Psoas muscle (tissue), 7 donors: ENCODE measurements at regions not wholly inside any gene's neighbourhood (a gene's known extent, or its start where the extent isn't known, plus 50 kb on each side); places are given as distances from the start of the nearest gene placed in this dataset.

ENCODE experiments used
- ATAC-seq, 4 donors: fragments of 200-7000 bp; cut with Tn5 transposase; one replicate each; pipeline ENCODE4 v1.9.1; 2020; ENCODE audit warnings: moderate library complexity in 3 of 4, mild to moderate bottlenecking in 2 of 4
- DNase-seq, 2 donors: peaks; one replicate each; pipeline ENCODE4 v3.0.0-alpha.2; 2020
- H3K27ac ChIP-seq: fragments of 200-600 bp; one replicate; pipeline ENCODE4 v1.8.0; 2022
- H3K27me3 ChIP-seq, 3 donors: fragments of 200-600 bp in 1 of 3; one replicate each; pipeline versions ENCODE4 v1.6.1 to v1.8.0; 2013 to 2022; ENCODE audit warnings: low read length in 2 of 3, mild to moderate bottlenecking in 2 of 3, moderate library complexity in 1 of 3; ENCODE audit not compliant: insufficient read depth in 3 of 3
- H3K36me3 ChIP-seq, 2 donors: fragments of 200-600 bp in 1 of 2; one replicate each; pipeline versions ENCODE4 v1.6.1 to v1.8.0; 2013 to 2022; ENCODE audit warnings: low read depth in 1 of 2, mild to moderate bottlenecking in 1 of 2, moderate library complexity in 1 of 2; ENCODE audit not compliant: insufficient read depth in 1 of 2
- H3K4me1 ChIP-seq: fragments of 200-600 bp; one replicate; pipeline ENCODE4 v1.8.0; 2022
- H3K4me3 ChIP-seq: fragments of 200-600 bp; one replicate; pipeline ENCODE4 v1.8.0; 2022; ENCODE audit warnings: mild to moderate bottlenecking
- H3K9me3 ChIP-seq: fragments of 200-600 bp; one replicate; pipeline ENCODE4 v1.8.0; 2022
- WGBS, 3 donors: extraction: QIAGEN DNeasy Blood & Tissue Kit; methylation state at CpG; one replicate each; pipeline versions ENCODE4 v1.1.6 to v1.1.7; 2013; 5-methylcytosine and 5-hydroxymethylcytosine counted together
- intact Hi-C, 2 donors: fragments of 100-400 bp; cut with DNase I; formaldehyde crosslinking; loops; one replicate each; pipeline versions ENCODE4 v1.11.0 to v1.14.2; 2022
- TF ChIP-seq, protein P1 (sequence below): fragments of 200-600 bp; IDR thresholded peaks from one replicate; pipeline ENCODE4 v1.8.0; 2022; ENCODE audit warnings: antibody characterized with exemption
- donor health status: healthy with polysubstance abuse.
- donor health status: DM: no; HTN: no; CAD: no; lungs with moderate emphysema.
- donor health status: Bipolar disorder and iron deficiency.
- donor health status: healthy.
- donor health status: DM: yes; HTN: yes; CAD: no.
- donor health status: DM: no; HTN: no; CAD: no.
- donor health status: DM: yes; HTN: yes; CAD: no.

DNA sequence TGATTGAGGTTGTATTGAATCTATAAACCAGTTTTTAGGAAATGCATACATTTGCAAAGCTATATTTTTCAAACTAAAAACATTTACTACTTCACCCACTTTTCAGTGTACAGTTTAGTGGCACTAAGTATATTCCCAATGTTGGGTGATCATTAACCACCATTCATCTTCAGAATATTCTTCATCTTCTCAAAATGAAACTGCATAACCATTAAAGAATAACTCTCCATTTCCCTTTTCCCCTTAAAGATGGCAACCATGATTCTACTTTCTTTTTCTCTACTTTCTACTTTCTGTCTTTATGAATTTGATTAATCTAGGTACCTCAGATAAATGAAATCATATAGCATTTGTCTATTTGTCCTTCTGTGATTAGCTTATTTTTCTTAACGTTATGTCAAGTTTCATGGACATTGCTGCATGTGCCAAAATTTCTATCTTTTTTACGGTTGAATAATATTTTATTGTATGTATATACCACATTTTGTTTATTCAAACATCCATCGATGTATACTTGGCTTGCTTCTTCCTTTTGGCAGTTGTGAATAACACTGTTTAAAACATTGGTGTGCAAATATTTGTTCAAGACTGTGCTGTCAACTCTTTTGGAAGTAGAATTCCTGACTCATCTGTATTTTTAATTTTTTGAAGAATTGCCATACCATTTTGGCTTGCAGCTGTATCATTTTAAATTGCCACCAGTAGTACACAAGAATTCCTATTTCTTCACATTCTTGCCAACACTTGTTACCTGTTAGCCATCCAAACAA is 104.9 kb downstream of the RPRM start:
- 89 to 90% (median 90%) methylated on average over 3 of the region's 3 CpGs for WGBS, 3 donors
- TF ChIP-seq, protein P1, sequence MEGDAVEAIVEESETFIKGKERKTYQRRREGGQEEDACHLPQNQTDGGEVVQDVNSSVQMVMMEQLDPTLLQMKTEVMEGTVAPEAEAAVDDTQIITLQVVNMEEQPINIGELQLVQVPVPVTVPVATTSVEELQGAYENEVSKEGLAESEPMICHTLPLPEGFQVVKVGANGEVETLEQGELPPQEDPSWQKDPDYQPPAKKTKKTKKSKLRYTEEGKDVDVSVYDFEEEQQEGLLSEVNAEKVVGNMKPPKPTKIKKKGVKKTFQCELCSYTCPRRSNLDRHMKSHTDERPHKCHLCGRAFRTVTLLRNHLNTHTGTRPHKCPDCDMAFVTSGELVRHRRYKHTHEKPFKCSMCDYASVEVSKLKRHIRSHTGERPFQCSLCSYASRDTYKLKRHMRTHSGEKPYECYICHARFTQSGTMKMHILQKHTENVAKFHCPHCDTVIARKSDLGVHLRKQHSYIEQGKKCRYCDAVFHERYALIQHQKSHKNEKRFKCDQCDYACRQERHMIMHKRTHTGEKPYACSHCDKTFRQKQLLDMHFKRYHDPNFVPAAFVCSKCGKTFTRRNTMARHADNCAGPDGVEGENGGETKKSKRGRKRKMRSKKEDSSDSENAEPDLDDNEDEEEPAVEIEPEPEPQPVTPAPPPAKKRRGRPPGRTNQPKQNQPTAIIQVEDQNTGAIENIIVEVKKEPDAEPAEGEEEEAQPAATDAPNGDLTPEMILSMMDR, result no peak

DNA sequence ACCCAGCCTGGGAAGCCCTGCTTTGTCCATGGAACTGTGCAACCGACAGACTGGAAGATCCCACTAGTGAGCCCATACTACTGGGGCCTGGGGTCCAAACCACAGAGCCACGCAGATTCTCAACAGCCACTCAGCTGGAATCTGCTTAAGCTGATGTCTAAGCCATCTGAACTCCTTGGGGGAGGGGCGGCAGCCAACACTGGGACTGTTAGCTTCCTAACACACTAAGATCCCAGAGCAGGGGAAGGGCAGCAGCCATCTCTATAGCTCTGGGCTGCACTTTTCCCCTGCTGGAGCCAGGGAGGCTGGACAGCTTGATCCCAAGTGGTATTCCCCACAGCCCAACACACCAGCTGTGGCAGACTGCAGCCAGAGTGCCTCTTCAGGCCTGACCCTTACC is 118.3 kb downstream of the RPRM start:
- H3K4me3 ChIP-seq, result no peak overlapping the region
- H3K27ac ChIP-seq, result no peak overlapping the region
- no peak for DNase-seq
- no peaks in the 10 kb centered on the region for H3K4me1 ChIP-seq
- no peaks in the 10 kb centered on the region for H3K9me3 ChIP-seq
- no peaks in the 10 kb centered on the region for H3K36me3 ChIP-seq
- no peaks in the 10 kb centered on the region for H3K27me3 ChIP-seq
- intact Hi-C loops, result no loop called here
- TF ChIP-seq, protein P1, result no peak
- no peak for ATAC-seq
- 74 to 85% (median 75%) methylated on average over 3 of the region's 3 CpGs for WGBS, 3 donors

More for the DNA sequence above, 104.9 kb downstream of the RPRM start:
- Histone ChIP-seq H3K4me3 (no peak overlapping the region), H3K27ac (no peak overlapping the region), H3K4me1 (no peaks in the 10 kb centered on the region), H3K36me3 (no peaks in the 10 kb centered on the region), H3K27me3 (no peaks in the 10 kb centered on the region), H3K9me3 (no peaks in the 10 kb centered on the region)
- intact Hi-C loops, result loop anchor here in 1 of 2 donors (5.0 kb wide), 1 partner anchor 1006 kb away; no protein-coding TSS in a partner anchor
- ATAC-seq (no peak), DNase-seq (no peak)

DNA sequence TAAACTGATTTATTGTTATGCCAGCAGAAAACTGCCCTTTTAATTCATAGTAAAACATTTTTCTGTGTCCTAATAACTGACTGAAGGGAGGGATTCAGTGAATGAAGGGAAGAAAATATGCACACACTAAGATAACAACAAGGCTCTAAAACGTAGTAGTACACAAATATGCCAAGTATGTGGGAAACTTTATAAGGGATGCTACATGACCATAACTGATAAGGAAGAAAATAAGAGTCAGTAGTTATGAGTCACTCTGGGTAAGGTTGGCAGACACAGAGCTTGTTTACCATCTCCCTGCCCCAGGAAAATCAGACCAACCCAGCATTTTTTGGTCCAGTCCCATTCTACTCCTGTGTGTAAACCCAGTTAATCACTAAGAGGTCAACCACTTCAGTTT is 124.2 kb downstream of the RPRM start:
- Histone ChIP-seq H3K27me3 (no peaks in the 10 kb centered on the region), H3K4me1 (no peaks in the 10 kb centered on the region), H3K9me3 (no peaks in the 10 kb centered on the region), H3K4me3 (no peak overlapping the region), H3K27ac (no peak overlapping the region), H3K36me3 (no peaks in the 10 kb centered on the region)
- TF ChIP-seq, protein P1, result no peak
- intact Hi-C loops, result no loop called here
- no peak for ATAC-seq
- no peak for DNase-seq
- WGBS, 3 donors, result 15 to 26% (median 19%) methylated on average over 1 of the region's 1 CpG

DNA sequence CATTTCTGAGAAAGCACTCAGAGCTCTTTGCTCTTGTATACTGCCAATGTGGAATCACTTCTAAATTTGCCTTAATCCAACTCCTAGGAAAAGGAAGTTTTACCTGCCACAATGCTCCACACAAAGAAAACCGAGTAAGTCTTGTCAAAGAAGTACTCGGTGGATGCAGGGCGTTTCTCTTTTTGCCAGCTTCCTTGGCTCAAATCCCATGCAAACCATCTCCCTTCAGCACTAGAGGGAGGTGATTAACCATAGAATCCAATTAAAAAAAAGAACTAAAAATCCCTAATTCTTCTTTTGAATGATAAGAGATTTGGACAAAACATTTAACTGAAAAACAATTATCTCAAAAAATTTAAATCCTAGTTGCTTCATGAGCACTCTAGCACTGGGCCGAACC is 129.0 kb downstream of the RPRM start:
- Histone ChIP-seq H3K9me3 (no peaks in the 10 kb centered on the region), H3K27ac (no peak overlapping the region), H3K4me3 (no peak overlapping the region), H3K36me3 (no peaks in the 10 kb centered on the region), H3K4me1 (no peaks in the 10 kb centered on the region), H3K27me3 (no peaks in the 10 kb centered on the region)
- 73 to 85% (median 80%) methylated on average over 4 of the region's 4 CpGs for WGBS, 3 donors
- TF ChIP-seq, protein P1, result no peak
- intact Hi-C loops, result no loop called here
- DNase-seq (no peak), ATAC-seq (no peak)
